SK-N-SH (cell line): ENCODE measurements at regions not wholly inside any gene's neighbourhood (a gene's known extent, or its start where the extent isn't known, plus 50 kb on each side); places are given as distances from the start of the nearest gene placed in this dataset.

ENCODE experiments used
- CTCF ChIA-PET: fragments of 300-600, 350-600 bp; formaldehyde crosslinking; extraction: SDS; loops from one replicate; lab custom pipeline; 2021; lab: Yijun Ruan, JAX
- POLR2A ChIA-PET: fragments of 350-600 bp; sonication (Branson Sonifier 250); formaldehyde crosslinking; extraction: SDS; loops from one replicate; lab custom pipeline; 2020; ENCODE audit warnings: antibody characterized with exemption, inconsistent platforms; lab: Yijun Ruan, JAX
- DNase-seq: peaks from one replicate; pipeline ENCODE4 v3.0.0; 2012
- H2AFZ ChIP-seq: fragments of 200-600 bp; sonication (generic); 2 replicates; pipeline ENCODE4 v1.8.1; 2016; ENCODE audit warnings: antibody characterized with exemption, mild to moderate bottlenecking, low read depth
- H3F3A ChIP-seq: fragments of 200-600 bp; sonication (generic); replicated peaks from 2 replicates; pipeline ENCODE3; 2016; ENCODE audit warnings: antibody characterized with exemption, mild to moderate bottlenecking; ENCODE audit not compliant: insufficient read depth
- H3K27ac ChIP-seq, 2 experiments: fragments of 200-500 bp in 1 of 2; fragments of 200-600 bp in 1 of 2; sonication (Bioruptor generic) in 1 of 2; sonication (generic), shearing (Covaris generic) in 1 of 2; 2 replicates each; pipeline versions ENCODE4 v1.5.1 to v1.6.1; 2014 to 2016; ENCODE audit warnings: low read depth in 2 of 2, inconsistent platforms in 1 of 2, low read length in 1 of 2, mild to moderate bottlenecking in 1 of 2, mixed read lengths in 1 of 2
- H3K27me3 ChIP-seq: fragments of 200-600 bp; sonication (generic), shearing (Covaris generic); 2 replicates; pipeline ENCODE4 v1.6.1; 2016; ENCODE audit warnings: mixed run types; ENCODE audit not compliant: insufficient read depth
- H3K36me3 ChIP-seq, 2 experiments: fragments of 200-500 bp in 1 of 2; fragments of 200-600 bp in 1 of 2; sonication (Bioruptor generic) in 1 of 2; sonication (generic) in 1 of 2; replicated peaks in 1 of 2; 2 replicates each; pipeline versions ENCODE3 to v1.5.1; 2014 to 2016; ENCODE audit warnings: low read length in 1 of 2, mild to moderate bottlenecking in 1 of 2; ENCODE audit not compliant: insufficient read depth in 2 of 2, control insufficient read depth in 1 of 2
- H3K4me1 ChIP-seq, 2 experiments: fragments of 200-500 bp in 1 of 2; fragments of 200-600 bp in 1 of 2; sonication (Bioruptor generic) in 1 of 2; sonication (generic), shearing (Covaris generic) in 1 of 2; 2 replicates each; pipeline versions ENCODE4 v1.5.1 to v1.6.1; 2014 to 2016; ENCODE audit warnings: low read depth in 1 of 2, low read length in 1 of 2, mixed run types in 1 of 2; ENCODE audit not compliant: insufficient read depth in 2 of 2, control insufficient read depth in 1 of 2
- H3K4me2 ChIP-seq: fragments of 200-600 bp; sonication (generic), shearing (Covaris generic); 2 replicates; pipeline ENCODE4 v1.6.1; 2017; ENCODE audit warnings: mixed run types
- H3K4me3 ChIP-seq, 2 experiments: fragments of 200-500 bp in 1 of 2; fragments of 200-600 bp in 1 of 2; sonication (Bioruptor generic) in 1 of 2; sonication (generic), shearing (Covaris generic) in 1 of 2; 2 replicates each; pipeline versions ENCODE4 v1.5.1 to v1.8.1; 2014 to 2016; ENCODE audit warnings: low read depth in 2 of 2, inconsistent platforms in 1 of 2, low read length in 1 of 2, mild to moderate bottlenecking in 1 of 2, mixed read lengths in 1 of 2, moderate library complexity in 1 of 2
- H3K79me2 ChIP-seq: fragments of 200-600 bp; sonication (generic); 2 replicates; pipeline ENCODE4 v1.8.1; 2017; ENCODE audit warnings: mild to moderate bottlenecking; ENCODE audit not compliant: insufficient read depth
- H3K9ac ChIP-seq: fragments of 200-600 bp; sonication (generic); 2 replicates; pipeline ENCODE4 v1.6.1; 2017; ENCODE audit warnings: mixed run types
- H3K9me2 ChIP-seq: fragments of 200-600 bp; sonication (generic); 2 replicates; pipeline ENCODE4 v1.6.1; 2017; ENCODE audit warnings: mixed run types
- H3K9me3 ChIP-seq: fragments of 200-600 bp; sonication (generic); 2 replicates; pipeline ENCODE4 v1.6.1; 2017; ENCODE audit warnings: mixed run types, mild to moderate bottlenecking, moderate library complexity
- H4K20me1 ChIP-seq: fragments of 200-600 bp; sonication (generic); 2 replicates; pipeline ENCODE4 v1.6.1; 2017; ENCODE audit warnings: mild to moderate bottlenecking, mixed run types; ENCODE audit not compliant: insufficient read depth
- ELF1 ChIP-seq: IDR thresholded peaks from 2 replicates; pipeline ENCODE4 v1.4.0; 2012
- EP300 ChIP-seq, 2 experiments: IDR thresholded peaks; 2 replicates each; pipeline versions ENCODE4 v1.4.0 to v1.6.1; 2012; ENCODE audit warnings: borderline replicate concordance in 1 of 2, low read depth in 1 of 2, low read length in 1 of 2
- FOSL2 ChIP-seq: IDR thresholded peaks from 2 replicates; pipeline ENCODE4 v1.4.0; 2012; ENCODE audit warnings: low read depth, mild to moderate bottlenecking, moderate library complexity, borderline replicate concordance
- FOXM1 ChIP-seq: IDR thresholded peaks from 2 replicates; pipeline ENCODE4 v1.4.0; 2012; ENCODE audit warnings: low read depth, mild to moderate bottlenecking
- IRF3 ChIP-seq: fragments of 150-350 bp; IDR thresholded peaks from 2 replicates; pipeline ENCODE4 v1.6.1; 2016; ENCODE audit warnings: mild to moderate bottlenecking, low read depth, low read length
- JUND ChIP-seq: IDR thresholded peaks from 2 replicates; pipeline ENCODE4 v1.4.0; 2012
- POLR2AphosphoS5 ChIP-seq: IDR thresholded peaks from 2 replicates; pipeline ENCODE4 v1.6.1; 2012; ENCODE audit warnings: low read depth, low read length
- REST ChIP-seq: IDR thresholded peaks from 2 replicates; pipeline ENCODE4 v1.6.1; 2012; ENCODE audit warnings: mild to moderate bottlenecking, low read depth, low read length, moderate library complexity
- ZBTB33 ChIP-seq: IDR thresholded peaks from 2 replicates; pipeline ENCODE4 v1.4.0; 2012; ENCODE audit warnings: low read depth, borderline replicate concordance
- WGBS: methylation state at CpG from one replicate; pipeline ENCODE4 v1.1.6; 2017; ENCODE audit warnings: low lambda C conversion rate; 5-methylcytosine and 5-hydroxymethylcytosine counted together

GRCh38 chr11:119806064-119806915 lies 77.3 kb upstream of the NECTIN1 start (continued):
- TF ChIP-seq ZBTB33 = no peak
- TF ChIP-seq REST = no peak
- TF ChIP-seq, all 33 proteins: peak for 0

DNA sequence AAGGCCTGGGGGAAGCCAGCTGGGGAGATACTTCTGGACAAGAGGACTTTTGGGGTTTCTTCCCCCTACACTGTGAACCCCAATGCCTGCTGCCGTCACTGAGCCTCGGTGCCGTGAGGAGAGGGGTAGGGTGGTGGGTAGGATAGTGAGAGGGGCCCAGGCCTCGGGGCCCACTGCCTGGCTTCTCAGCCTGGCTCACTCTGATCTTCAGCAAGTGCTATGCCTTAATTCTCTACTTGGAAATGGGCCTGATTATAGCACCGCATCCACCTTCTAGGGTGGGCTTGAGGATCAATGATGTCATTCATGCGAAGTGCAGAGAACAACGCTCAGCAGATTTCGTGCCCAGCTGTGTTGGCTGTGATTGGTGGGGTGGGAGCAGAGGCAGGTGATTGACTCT lies 76.7 kb upstream of the NECTIN1 start:
- Histone ChIP-seq H3K27ac (no peak overlapping the region), H3K4me3 (no peak overlapping the region), H4K20me1 (no peaks in the 10 kb centered on the region), H3K9me2 (no peaks in the 10 kb centered on the region), H3F3A (no peaks in the 10 kb centered on the region), H3K4me1 (peaks cover 0 to 36% of the 10 kb centered on the region in 2 experiments; a peak in 1 of 4 replicates), H3K9ac (no peak overlapping the region), H3K36me3 (no peaks in the 10 kb centered on the region), H2AFZ (no peak overlapping the region), H3K79me2 (no peaks in the 10 kb centered on the region), H3K9me3 (no peaks in the 10 kb centered on the region), H3K27me3 (no peaks in the 10 kb centered on the region), H3K4me2 (no peak overlapping the region)
- ChIA-PET CTCF (interaction anchor here (0.8 to 1.3 kb wide), 3 partner anchors 8 to 28 kb away, joined by 3 to 4 read pairs (median 4); no protein-coding TSS in a partner anchor), POLR2A (no interaction called here)
- no peak for DNase-seq
- 65% methylated on average over 7 of the region's 8 CpGs for whole genome bisulfite sequencing
- TF ChIP-seq IRF3 (no peak), FOSL2 (no peak), EP300 (IDR thresholded peaks at IDR 0.05; ENCODE audit: borderline replicate concordance in 1 of 2, low read depth in 1 of 2, low read length in 1 of 2) (no peak), ELF1 (no peak), JUND (no peak), FOXM1 (no peak), POLR2AphosphoS5 (no peak)
